ENCODE measurements at regions not wholly inside any gene's neighbourhood (a gene's known extent, or its start where the extent isn't known, plus 50 kb on each side); places are given as distances from the start of the nearest gene placed in this dataset.

DNA sequence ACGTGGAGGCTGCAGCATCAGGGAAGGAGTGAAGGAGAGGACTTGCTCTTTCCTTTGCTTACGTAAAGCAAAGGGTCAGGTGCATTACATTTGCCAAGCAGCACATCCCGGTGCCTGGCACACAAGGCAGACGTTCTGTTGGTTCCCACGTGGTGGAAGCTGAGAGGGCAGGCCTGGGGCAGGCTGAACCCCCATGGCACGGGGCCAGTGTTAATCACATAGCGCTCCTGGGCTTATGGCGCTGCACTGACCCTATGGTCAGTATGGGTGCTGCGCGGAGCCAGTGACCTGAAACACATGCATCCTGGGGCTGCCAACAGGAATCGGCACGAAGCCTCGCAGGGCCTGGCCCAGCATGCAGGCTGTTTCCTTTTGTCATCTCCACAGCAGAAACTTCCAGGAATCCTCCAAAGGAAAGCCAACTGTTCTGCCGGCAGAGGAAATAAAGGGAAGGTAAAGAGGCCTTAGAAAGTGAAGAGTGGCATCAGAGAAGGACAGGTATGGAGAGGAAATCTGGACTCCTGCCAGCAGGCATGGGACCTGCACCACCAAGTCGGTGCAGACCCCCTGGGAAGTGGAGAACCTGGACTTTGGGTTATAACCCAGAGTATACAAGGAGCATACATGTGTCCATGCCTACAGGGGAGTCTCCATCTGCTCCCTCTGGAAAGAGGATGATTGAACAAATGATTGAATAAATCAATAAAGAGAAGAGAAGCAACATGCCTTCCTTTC, 560.2 kb downstream of the TCERG1L start:
- H3K4me1 Mint-ChIP-seq, result no peaks in the 10 kb centered on the region
- no peaks in the 10 kb centered on the region for H3K36me3 Mint-ChIP-seq
- no peak overlapping the region for H3K27ac Mint-ChIP-seq
- no peak for DNase-seq
- peaks cover 0 to 4% (median 0%) of the 10 kb centered on the region in 6 donors for H3K9me3 Mint-ChIP-seq
- peaks cover 0 to 5% (median 3%) of the 10 kb centered on the region in 3 donors for H3K27me3 Mint-ChIP-seq (ENCODE audit: low read depth in 3 of 3)
- H3K4me3 Mint-ChIP-seq, result no peak overlapping the region

DNA sequence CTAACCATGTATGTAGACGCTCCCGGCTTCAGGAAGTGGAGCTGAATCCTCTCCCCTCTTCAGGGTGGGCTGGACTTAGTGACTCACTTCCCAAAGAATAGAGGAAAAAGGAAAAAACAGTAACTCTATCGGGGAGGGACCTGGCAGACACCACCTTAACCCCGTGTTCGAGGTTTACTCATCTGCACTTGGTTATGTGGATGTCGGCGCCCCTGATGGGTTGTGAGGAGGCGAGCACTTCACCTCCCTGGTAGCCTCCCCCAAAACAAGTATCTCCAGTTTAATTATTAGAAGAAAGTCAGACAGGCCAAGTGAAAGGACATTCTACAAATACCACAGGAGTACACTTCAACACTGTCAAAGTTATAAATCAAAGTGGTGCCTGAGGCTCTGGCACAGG, 559.7 kb downstream of the TCERG1L start:
- Mint-ChIP-seq H3K4me1 (no peaks in the 10 kb centered on the region), H3K27ac (no peak overlapping the region)

DNA sequence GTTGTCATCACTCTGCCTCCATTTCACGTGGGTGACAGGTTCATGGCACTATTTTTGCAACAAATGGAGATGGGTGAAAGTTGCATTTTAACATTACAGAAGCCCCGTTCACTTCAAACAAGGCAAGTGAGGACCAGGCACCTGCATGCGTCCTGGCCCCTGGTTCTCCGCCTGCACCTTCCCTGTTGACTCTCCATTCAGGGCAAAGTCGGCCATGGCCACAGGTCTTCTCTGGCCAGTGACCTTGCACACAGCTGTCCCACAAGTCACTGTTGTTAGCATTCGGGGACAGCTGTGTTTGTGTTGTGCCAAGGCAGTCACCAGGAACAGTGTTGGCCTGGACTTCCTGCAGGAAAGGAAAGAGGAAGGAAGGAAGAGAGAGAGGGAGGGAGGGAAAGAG, 554.9 kb downstream of the TCERG1L start:
- Mint-ChIP-seq H3K9me3 (peaks cover 0 to 2% (median 0%) of the 10 kb centered on the region in 6 donors), H3K4me3 (no peak overlapping the region), H3K27me3 (ENCODE audit: low read depth in 3 of 3) (peaks cover 0 to 3% (median 1%) of the 10 kb centered on the region in 3 donors), H3K36me3 (no peaks in the 10 kb centered on the region), H3K27ac (no peak overlapping the region), H3K4me1 (no peaks in the 10 kb centered on the region)
- DNase-seq, result no peak

More for the DNA sequence above, 559.7 kb downstream of the TCERG1L start:
- peaks cover 0 to 4% (median 0%) of the 10 kb centered on the region in 6 donors for H3K9me3 Mint-ChIP-seq
- no peak overlapping the region for H3K4me3 Mint-ChIP-seq
- peaks cover 0 to 5% (median 3%) of the 10 kb centered on the region in 3 donors for H3K27me3 Mint-ChIP-seq (ENCODE audit: low read depth in 3 of 3)
- no peak for DNase-seq
- H3K36me3 Mint-ChIP-seq, result no peaks in the 10 kb centered on the region

DNA sequence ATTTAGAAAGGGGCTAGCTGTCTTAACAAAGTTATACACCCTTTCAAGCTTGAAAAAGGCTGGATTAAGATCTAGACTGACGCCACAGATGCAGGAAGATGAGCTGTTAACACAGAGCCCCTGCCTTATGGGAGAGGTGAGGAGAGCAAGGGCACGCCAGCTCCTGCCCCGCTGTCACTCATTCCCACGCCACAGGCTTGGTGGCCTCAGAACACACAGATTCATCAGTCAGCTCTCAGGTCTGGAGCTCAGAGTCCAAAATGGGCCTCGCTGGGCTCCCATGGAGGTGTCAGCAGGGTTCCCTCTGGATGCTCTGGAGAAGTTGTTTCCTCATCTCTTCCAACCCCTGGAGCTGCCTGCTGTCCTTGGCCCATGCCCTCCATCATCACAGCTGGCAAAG, 554.2 kb downstream of the TCERG1L start:
- DNase-seq, result no peak
- Mint-ChIP-seq H3K4me1 (no peaks in the 10 kb centered on the region), H3K36me3 (no peaks in the 10 kb centered on the region), H3K27me3 (ENCODE audit: low read depth in 3 of 3) (peaks cover 0 to 3% (median 2%) of the 10 kb centered on the region in 3 donors), H3K9me3 (peaks cover 0 to 5% (median 0%) of the 10 kb centered on the region in 6 donors), H3K27ac (no peak overlapping the region), H3K4me3 (no peak overlapping the region)

DNA sequence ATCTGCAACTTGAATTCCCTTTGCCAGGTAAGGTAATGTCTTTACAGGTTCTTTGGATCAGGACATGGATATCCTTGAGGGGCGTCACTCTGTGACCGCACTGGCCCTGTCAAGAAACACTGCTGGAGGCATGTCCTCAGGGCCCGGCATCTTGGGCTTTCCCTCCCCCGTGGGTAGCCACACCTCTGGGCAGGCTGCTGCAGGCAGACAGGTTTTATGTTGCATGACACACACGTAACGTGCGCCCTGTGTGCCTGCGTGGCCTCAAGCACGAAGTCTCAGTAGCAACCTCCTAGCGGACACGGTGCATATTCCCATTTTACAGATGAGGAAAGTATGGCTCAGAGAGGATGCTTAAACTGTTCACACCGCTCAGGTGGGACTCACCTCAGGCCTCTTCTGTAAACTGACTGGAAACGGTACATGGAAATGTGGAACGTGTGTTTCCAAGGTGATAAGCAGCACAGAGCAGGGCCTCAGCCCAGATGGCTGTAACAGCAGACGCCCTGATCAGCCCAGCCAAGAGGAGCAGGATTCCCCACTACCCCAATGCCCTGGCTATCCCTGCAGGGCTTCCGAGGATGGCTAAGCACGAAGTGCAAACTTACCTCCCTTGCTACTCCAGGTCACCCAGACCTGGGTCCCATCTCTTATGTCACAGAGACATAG, 553.6 kb downstream of the TCERG1L start:
- H3K9me3 Mint-ChIP-seq, result peaks cover 0 to 5% (median 0%) of the 10 kb centered on the region in 6 donors
- H3K4me1 Mint-ChIP-seq, result no peaks in the 10 kb centered on the region
- no peak overlapping the region for H3K27ac Mint-ChIP-seq
- H3K27me3 Mint-ChIP-seq (ENCODE audit: low read depth in 3 of 3), result peaks cover 0 to 3% (median 2%) of the 10 kb centered on the region in 3 donors
- DNase-seq, result no peak
- H3K4me3 Mint-ChIP-seq, result no peak overlapping the region
- no peaks in the 10 kb centered on the region for H3K36me3 Mint-ChIP-seq

DNA sequence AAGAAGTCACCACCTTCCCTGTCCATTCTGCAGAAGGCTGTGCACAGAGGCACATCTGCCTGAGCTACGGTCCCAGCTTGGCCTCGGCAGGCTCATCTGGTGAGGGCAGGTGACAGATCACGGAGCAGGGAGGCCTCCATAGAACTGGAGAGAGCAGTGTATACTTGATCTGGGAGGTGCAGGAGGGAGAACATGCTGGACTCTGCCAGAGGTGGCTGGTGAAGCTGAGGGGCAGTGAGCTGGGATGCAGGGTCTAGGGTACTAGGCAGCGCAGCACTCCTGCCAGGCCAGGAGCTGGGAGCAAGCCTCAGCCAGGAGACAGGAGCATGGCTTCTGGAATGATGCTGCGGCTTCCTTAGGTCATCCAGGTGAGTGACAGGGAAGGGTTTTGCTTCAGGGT, 553.0 kb downstream of the TCERG1L start:
- Mint-ChIP-seq H3K27ac (no peak overlapping the region), H3K4me1 (no peaks in the 10 kb centered on the region), H3K4me3 (no peak overlapping the region), H3K9me3 (peaks cover 0 to 5% (median 0%) of the 10 kb centered on the region in 6 donors), H3K27me3 (ENCODE audit: low read depth in 3 of 3) (peaks cover 0 to 3% (median 2%) of the 10 kb centered on the region in 3 donors), H3K36me3 (no peaks in the 10 kb centered on the region)
- DNase-seq, result no peak

DNA sequence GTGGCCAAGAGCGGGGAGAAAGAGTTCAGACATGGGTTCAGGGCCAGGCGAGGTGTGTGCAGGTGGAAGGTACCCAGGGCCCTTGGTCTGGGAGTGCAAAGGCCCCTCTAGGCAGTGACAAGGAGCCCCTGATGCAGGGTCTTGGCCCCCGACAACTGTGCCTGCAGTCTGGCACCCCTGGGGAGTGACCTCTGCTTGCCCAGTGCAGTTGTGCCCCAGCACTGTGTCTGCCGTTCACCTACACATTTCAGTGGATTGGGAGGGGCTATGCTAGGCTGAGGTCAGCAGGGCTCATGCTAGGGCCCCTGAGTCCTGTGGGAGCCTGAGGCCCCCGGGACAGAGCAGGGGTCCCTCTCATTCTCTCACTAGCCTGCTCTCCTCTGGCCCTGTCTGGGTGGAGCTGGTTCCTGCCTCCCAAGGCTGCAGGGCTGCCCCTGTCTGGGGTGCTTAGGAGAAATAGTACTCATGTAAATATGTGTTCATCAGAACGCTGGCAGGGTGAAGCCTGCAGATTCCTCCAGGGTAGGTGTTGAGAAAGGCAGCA, 550.4 kb downstream of the TCERG1L start:
- Mint-ChIP-seq H3K27ac (no peak overlapping the region), H3K36me3 (no peaks in the 10 kb centered on the region), H3K4me1 (no peaks in the 10 kb centered on the region), H3K9me3 (peaks cover 0 to 7% (median 0%) of the 10 kb centered on the region in 6 donors), H3K27me3 (ENCODE audit: low read depth in 3 of 3) (peaks cover 0 to 3% (median 0%) of the 10 kb centered on the region in 3 donors), H3K4me3 (no peak overlapping the region)
- no peak for DNase-seq

DNA sequence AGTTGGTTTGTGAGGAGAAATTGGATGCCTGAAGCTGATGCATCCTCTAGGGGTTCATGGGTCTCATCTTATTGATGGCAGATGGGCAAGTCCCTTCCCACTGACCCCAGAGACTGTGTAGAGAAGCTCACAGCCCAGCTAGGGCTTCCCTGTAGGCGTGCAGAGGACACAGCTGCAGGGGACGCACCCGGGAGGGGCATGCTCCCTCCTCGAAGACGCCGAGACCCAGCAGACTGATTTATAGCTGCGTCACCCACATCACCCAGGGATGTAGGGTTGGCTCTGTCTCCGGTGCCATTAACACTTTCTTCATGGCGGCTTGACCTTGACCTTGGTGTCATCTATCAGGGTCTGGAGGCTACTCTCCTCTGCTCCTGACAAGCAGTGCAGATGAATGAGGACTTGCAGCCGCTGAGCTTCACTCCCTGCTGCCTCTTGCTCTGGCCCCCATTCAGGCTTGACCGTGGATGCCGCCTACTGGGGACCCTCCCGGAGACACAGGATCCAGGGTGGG, 549.7 kb downstream of the TCERG1L start:
- Mint-ChIP-seq H3K27me3 (ENCODE audit: low read depth in 3 of 3) (peaks cover 0 to 5% (median 0%) of the 10 kb centered on the region in 3 donors), H3K4me3 (no peak overlapping the region), H3K4me1 (no peaks in the 10 kb centered on the region), H3K27ac (no peak overlapping the region), H3K36me3 (no peaks in the 10 kb centered on the region), H3K9me3 (peaks cover 0 to 7% (median 0%) of the 10 kb centered on the region in 6 donors)
- no peak for DNase-seq

DNA sequence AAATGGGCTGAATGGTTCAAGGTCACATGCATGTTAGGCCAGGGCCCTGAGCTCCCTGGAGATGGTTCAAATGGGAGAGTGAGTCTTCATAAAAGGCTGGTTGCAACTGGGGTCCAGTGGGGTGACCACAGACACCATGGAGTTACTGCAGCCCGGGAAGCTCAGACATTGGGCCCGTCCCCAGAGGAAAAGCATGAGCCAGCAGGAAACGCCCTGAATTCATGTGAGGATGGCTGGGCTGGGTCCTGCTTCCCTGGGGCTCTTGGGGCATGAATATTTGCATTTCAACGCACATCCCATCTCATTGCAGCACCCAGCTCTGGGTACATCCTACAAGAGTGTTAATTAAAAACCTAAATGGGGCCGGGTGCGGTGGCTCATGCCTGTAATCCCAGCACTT, 549.0 kb downstream of the TCERG1L start:
- no peak for DNase-seq
- H3K36me3 Mint-ChIP-seq, result no peaks in the 10 kb centered on the region
- peaks cover 0 to 8% (median 0%) of the 10 kb centered on the region in 6 donors for H3K9me3 Mint-ChIP-seq
- H3K4me1 Mint-ChIP-seq, result no peaks in the 10 kb centered on the region
- no peak overlapping the region for H3K4me3 Mint-ChIP-seq
- peaks cover 0 to 5% (median 0%) of the 10 kb centered on the region in 3 donors for H3K27me3 Mint-ChIP-seq (ENCODE audit: low read depth in 3 of 3)
- no peak overlapping the region for H3K27ac Mint-ChIP-seq

DNA sequence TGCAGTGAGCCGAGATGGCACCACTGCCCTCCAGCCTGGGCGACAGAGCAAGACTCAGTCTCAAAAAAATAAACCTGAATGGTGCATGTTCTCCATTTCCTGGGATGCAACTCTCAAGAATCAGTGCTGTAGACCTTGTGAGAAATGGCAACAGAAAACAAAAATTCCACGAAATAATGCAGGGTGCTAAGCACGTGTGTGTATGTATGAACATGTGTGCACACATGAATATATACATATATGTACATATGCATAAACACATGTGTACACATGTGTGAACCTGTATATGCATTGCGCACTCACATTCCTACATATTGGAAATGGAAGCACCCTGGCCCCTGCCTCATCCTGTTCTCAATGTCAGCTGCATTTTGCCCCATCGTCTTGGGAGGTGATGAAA, 548.5 kb downstream of the TCERG1L start:
- no peak overlapping the region for H3K27ac Mint-ChIP-seq
- no peak overlapping the region for H3K4me3 Mint-ChIP-seq
- H3K9me3 Mint-ChIP-seq, result peaks cover 0 to 9% (median 2%) of the 10 kb centered on the region in 6 donors
- H3K36me3 Mint-ChIP-seq, result no peaks in the 10 kb centered on the region
- no peaks in the 10 kb centered on the region for H3K4me1 Mint-ChIP-seq
- peaks cover 0 to 5% (median 0%) of the 10 kb centered on the region in 3 donors for H3K27me3 Mint-ChIP-seq (ENCODE audit: low read depth in 3 of 3)
- DNase-seq, result no peak

DNA sequence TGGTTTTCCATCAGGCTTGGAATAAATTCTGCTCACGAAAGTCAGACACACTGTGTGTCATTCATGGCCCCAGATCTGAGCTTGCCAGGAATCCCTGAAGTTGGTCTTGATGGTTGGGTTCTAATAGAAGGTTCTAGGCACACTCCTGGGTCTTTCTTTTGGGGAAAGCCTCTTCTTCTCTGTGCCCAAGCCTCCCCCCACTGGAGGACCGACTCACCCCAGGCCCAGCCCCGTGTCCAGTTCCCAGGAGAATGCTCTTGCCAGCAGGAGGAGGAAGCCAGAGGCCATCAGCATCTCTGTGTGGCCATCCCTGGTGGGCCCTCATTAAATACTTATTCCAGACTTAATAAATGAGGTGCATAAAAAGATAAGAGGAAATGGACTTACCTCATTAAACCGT, 548.0 kb downstream of the TCERG1L start:
- no peak overlapping the region for H3K4me3 Mint-ChIP-seq
- no peaks in the 10 kb centered on the region for H3K36me3 Mint-ChIP-seq
- no peaks in the 10 kb centered on the region for H3K4me1 Mint-ChIP-seq
- no peak overlapping the region for H3K27ac Mint-ChIP-seq
- no peak for DNase-seq
- H3K27me3 Mint-ChIP-seq (ENCODE audit: low read depth in 3 of 3), result peaks cover 0 to 5% (median 0%) of the 10 kb centered on the region in 3 donors
- peaks cover 0 to 11% (median 6%) of the 10 kb centered on the region in 6 donors for H3K9me3 Mint-ChIP-seq

DNA sequence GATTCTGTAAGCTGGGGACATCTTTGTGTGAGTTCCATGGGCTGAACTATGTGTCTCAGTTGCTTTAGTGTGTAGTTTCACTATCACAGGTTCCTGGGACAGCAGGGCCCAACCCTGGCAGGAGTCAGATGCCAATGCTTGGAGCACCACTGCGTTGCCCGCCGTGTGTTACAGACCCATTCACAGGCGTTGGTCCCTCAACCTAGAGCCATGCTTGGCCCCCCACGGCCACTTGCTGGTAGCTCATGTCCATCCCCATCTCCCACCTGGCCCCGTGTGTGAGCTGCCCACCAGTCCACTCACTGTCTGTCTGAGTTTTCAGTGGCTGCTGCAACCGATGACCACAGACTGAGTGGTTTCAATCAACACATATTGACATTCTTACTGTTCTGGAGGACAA, 546.9 kb downstream of the TCERG1L start:
- no peak for DNase-seq
- H3K36me3 Mint-ChIP-seq, result no peaks in the 10 kb centered on the region

DNA sequence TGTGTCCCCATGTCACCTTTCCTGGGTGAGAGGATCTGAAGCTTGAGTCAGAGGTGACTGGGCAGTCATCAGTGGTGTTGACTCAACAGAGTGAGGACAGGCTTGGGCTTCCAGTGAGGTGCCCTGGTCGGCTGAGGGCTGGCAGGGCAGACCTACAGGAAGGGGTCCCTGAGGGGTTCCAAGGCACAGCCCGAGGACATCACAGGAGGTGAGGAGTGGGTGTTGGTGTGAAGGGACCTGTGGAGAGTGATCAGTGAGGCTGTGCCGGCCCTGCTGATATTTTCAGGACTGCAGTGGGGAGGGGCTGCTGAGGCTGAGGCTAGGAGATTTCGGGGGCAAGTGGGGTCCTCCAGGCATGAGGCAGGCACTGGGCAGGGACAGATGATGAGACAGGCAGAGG, 545.5 kb downstream of the TCERG1L start:
- no peaks in the 10 kb centered on the region for H3K36me3 Mint-ChIP-seq
- DNase-seq, result no peak
- H3K27me3 Mint-ChIP-seq (ENCODE audit: low read depth in 3 of 3), result peaks cover 0 to 5% (median 0%) of the 10 kb centered on the region in 3 donors
- H3K27ac Mint-ChIP-seq, result no peak overlapping the region
- no peak overlapping the region for H3K4me3 Mint-ChIP-seq
- peaks cover 0 to 13% (median 7%) of the 10 kb centered on the region in 6 donors for H3K9me3 Mint-ChIP-seq
- H3K4me1 Mint-ChIP-seq, result no peaks in the 10 kb centered on the region

More for the DNA sequence above, 546.9 kb downstream of the TCERG1L start:
- no peaks in the 10 kb centered on the region for H3K4me1 Mint-ChIP-seq
- no peak overlapping the region for H3K4me3 Mint-ChIP-seq
- peaks cover 0 to 13% (median 6%) of the 10 kb centered on the region in 6 donors for H3K9me3 Mint-ChIP-seq
- H3K27ac Mint-ChIP-seq, result no peak overlapping the region
- peaks cover 0 to 5% (median 0%) of the 10 kb centered on the region in 3 donors for H3K27me3 Mint-ChIP-seq (ENCODE audit: low read depth in 3 of 3)
